ENCODE measurements at regions not wholly inside any gene's neighbourhood (a gene's known extent, or its start where the extent isn't known, plus 50 kb on each side); places are given as distances from the start of the nearest gene placed in this dataset.

DNA sequence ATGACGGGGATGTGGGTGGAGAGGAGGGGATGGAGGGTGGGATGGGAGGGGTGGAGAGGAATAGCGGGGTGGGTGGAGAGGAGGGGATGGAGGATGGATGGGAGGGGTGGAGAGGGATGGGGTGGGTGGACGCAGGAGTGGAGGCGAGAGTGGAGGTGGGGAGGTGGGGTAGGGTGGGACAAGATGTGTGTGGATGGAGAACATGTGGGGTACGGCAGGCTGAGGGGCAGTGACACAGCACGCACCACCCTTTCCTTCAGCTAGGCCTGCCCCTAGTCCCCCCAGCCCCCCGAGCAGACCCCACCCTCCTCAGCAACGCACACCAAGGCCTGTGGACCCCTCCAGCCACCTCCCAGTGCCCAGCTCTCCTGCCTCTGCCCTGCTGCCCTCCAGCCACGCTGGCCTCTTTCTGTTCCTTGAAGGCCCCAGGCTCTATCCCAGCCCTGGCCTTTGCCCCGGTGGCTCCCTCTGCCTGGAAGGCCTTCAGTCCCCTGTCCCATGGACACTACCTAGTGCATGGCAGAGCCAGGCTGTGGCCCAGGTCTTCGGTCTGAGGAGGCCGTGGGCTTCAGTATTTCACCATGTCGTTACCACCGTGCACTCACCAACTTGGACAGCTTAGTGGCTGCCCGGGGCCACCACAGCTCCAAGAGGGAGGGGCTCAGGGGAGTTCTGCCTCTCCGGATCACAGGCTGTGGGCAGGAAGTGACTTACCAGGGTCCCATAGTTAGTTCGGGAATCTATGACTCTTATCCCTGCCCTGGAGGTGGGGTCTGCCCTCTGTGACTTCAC, 78.4 kb upstream of the PMEPA1 start (continued):
- TF ChIP-seq HDAC2 (IDR thresholded peaks at IDR 0.05; ENCODE audit: borderline replicate concordance in 1 of 2, low read depth in 2 of 2, low read length in 2 of 2) (no peak), SRF (IDR thresholded peaks at IDR 0.05; ENCODE audit: low read depth, low read length) (no peak)

Measured in H1 (cell line).